ENCODE measurements at regions not wholly inside any gene's neighbourhood (a gene's known extent, or its start where the extent isn't known, plus 50 kb on each side); places are given as distances from the start of the nearest gene placed in this dataset.

GRCh38 chr5:4295663-4296339 is 700.2 kb downstream of the IRX1 start:
- TF ChIP-seq, protein P1, sequence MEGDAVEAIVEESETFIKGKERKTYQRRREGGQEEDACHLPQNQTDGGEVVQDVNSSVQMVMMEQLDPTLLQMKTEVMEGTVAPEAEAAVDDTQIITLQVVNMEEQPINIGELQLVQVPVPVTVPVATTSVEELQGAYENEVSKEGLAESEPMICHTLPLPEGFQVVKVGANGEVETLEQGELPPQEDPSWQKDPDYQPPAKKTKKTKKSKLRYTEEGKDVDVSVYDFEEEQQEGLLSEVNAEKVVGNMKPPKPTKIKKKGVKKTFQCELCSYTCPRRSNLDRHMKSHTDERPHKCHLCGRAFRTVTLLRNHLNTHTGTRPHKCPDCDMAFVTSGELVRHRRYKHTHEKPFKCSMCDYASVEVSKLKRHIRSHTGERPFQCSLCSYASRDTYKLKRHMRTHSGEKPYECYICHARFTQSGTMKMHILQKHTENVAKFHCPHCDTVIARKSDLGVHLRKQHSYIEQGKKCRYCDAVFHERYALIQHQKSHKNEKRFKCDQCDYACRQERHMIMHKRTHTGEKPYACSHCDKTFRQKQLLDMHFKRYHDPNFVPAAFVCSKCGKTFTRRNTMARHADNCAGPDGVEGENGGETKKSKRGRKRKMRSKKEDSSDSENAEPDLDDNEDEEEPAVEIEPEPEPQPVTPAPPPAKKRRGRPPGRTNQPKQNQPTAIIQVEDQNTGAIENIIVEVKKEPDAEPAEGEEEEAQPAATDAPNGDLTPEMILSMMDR (conservative IDR thresholded peaks at IDR 0.05; ENCODE audit: low read length), result peak; percentile 66
- TF ChIP-seq EZH2phosphoT487 (IDR thresholded peaks at IDR 0.05; ENCODE audit: borderline replicate concordance, low read depth, low read length), result no peak

Measured in OCI-LY7 (cell line).